ENCODE measurements at regions not wholly inside any gene's neighbourhood (a gene's known extent, or its start where the extent isn't known, plus 50 kb on each side); places are given as distances from the start of the nearest gene placed in this dataset.
"Not testable (repeated sequence)": the region's sequence is repeated elsewhere in the genome, so short reads cannot be mapped to it uniquely, and the experiment has no call there.

- H3K4me1 ChIP-seq (ENCODE audit: control insufficient read depth in 4 of 4, insufficient read depth in 4 of 4, low read length in 3 of 4), result no peaks in the 10 kb centered on the region
- no peak for DNase-seq (ENCODE audit: low spot score)
- H3K36me3 ChIP-seq (ENCODE audit: control insufficient read depth in 4 of 4, insufficient read depth in 3 of 4, low read depth in 1 of 4, low read length in 3 of 4), result no peaks in the 10 kb centered on the region
- H3K9ac ChIP-seq (ENCODE audit: low read depth in 1 of 2, low read length in 2 of 2), result no peak overlapping the region
- H3K9me3 ChIP-seq (ENCODE audit: control insufficient read depth in 4 of 4, low read length in 3 of 4), result peaks cover 0 to 3% (median 2%) of the 10 kb centered on the region in 4 donors
- no peak overlapping the region for H3K4me3 ChIP-seq (ENCODE audit: low read depth in 1 of 3, low read length in 3 of 3)
- H3K27ac ChIP-seq (ENCODE audit: low read depth in 1 of 2, low read length in 2 of 2), result no peak overlapping the region
- WGBS, result 81% methylated on average over 8 of the region's 8 CpGs
- H3K27me3 ChIP-seq (ENCODE audit: control insufficient read depth in 4 of 4, insufficient read depth in 4 of 4, low read length in 3 of 4), result no peaks in the 10 kb centered on the region
- TF ChIP-seq RXRA (IDR thresholded peaks at IDR 0.05) (no peak), HNF4A (conservative IDR thresholded peaks at IDR 0.05) (no peak), GABPA (IDR thresholded peaks at IDR 0.05 in 1 of 2, conservative IDR thresholded peaks at IDR 0.05 in 1 of 2) (no peak), ATF3 (IDR thresholded peaks at IDR 0.05) (no peak)
These were observed 156.7 kb upstream of the EPHA6 start for GRCh38 chr3:96657710-96658109.

GRCh38 chr3:96671861-96672595, 142.4 kb upstream of the EPHA6 start:
- not testable (repeated sequence) for DNase-seq (ENCODE audit: low spot score); H3K27me3 ChIP-seq (ENCODE audit: control insufficient read depth in 4 of 4, insufficient read depth in 4 of 4, low read length in 3 of 4); H3K9me3 ChIP-seq (ENCODE audit: control insufficient read depth in 4 of 4, low read length in 3 of 4); H3K9ac ChIP-seq (ENCODE audit: low read depth in 1 of 2, low read length in 2 of 2); H3K27ac ChIP-seq (ENCODE audit: low read depth in 1 of 2, low read length in 2 of 2); H3K36me3 ChIP-seq (ENCODE audit: control insufficient read depth in 4 of 4, insufficient read depth in 3 of 4, low read depth in 1 of 4, low read length in 3 of 4); H3K4me1 ChIP-seq (ENCODE audit: control insufficient read depth in 4 of 4, insufficient read depth in 4 of 4, low read length in 3 of 4); H3K4me3 ChIP-seq (ENCODE audit: low read depth in 1 of 3, low read length in 3 of 3)
- 73% methylated on average over 7 of the region's 7 CpGs for WGBS

- no peak for TF ChIP-seq SP1 (IDR thresholded peaks at IDR 0.05)
- TF ChIP-seq NR2F2 (IDR thresholded peaks at IDR 0.05), result no peak
- TF ChIP-seq EGR1 (IDR thresholded peaks at IDR 0.05; ENCODE audit: low read depth in 2 of 2), result no peak
- TF ChIP-seq ZBTB33 (IDR thresholded peaks at IDR 0.05), result no peak
- TF ChIP-seq HNF4A (conservative IDR thresholded peaks at IDR 0.05), result no peak
- TF ChIP-seq HNF4G (IDR thresholded peaks at IDR 0.05), result no peak
- TF ChIP-seq CTCF (IDR thresholded peaks at IDR 0.05; ENCODE audit: low read depth, low read length, missing input control), result no peak
- DNase-seq (ENCODE audit: low spot score), result no peak
- H3K27ac ChIP-seq (ENCODE audit: low read depth in 1 of 2, low read length in 2 of 2), result no peak overlapping the region
These were observed 137.2 kb upstream of the EPHA6 start for GRCh38 chr3:96677156-96677555.

More at GRCh38 chr3:96677156-96677555, 137.2 kb upstream of the EPHA6 start:
- Histone ChIP-seq H3K9ac (ENCODE audit: low read depth in 1 of 2, low read length in 2 of 2) (no peak overlapping the region), H3K9me3 (ENCODE audit: control insufficient read depth in 4 of 4, low read length in 3 of 4) (no peaks in the 10 kb centered on the region), H3K4me3 (ENCODE audit: low read depth in 1 of 3, low read length in 3 of 3) (no peak overlapping the region), H3K27me3 (ENCODE audit: control insufficient read depth in 4 of 4, insufficient read depth in 4 of 4, low read length in 3 of 4) (no peaks in the 10 kb centered on the region), H3K4me1 (ENCODE audit: control insufficient read depth in 4 of 4, insufficient read depth in 4 of 4, low read length in 3 of 4) (no peaks in the 10 kb centered on the region), H3K36me3 (ENCODE audit: control insufficient read depth in 4 of 4, insufficient read depth in 3 of 4, low read depth in 1 of 4, low read length in 3 of 4) (no peaks in the 10 kb centered on the region)
- WGBS, result 2% methylated on average over 1 of the region's 1 CpG
